DOHH2 (cell line): ENCODE measurements at regions not wholly inside any gene's neighbourhood (a gene's known extent, or its start where the extent isn't known, plus 50 kb on each side); places are given as distances from the start of the nearest gene placed in this dataset.

Experiments
- H3F3A ChIP-seq: fragments of 200-600 bp; sonication (generic), shearing (Covaris generic); 2 replicates; pipeline ENCODE4 v1.6.0; 2016; ENCODE audit warnings: antibody characterized with exemption, mild to moderate bottlenecking; ENCODE audit not compliant: control insufficient read depth, insufficient read depth
- H3K27ac ChIP-seq: fragments of 200-600 bp; sonication (generic); 2 replicates; pipeline ENCODE4 v1.5.1; 2014; ENCODE audit warnings: low read depth, mild to moderate bottlenecking, low read length, moderate library complexity
- H3K27me3 ChIP-seq: fragments of 200-600 bp; sonication (generic); 2 replicates; pipeline ENCODE4 v1.6.1; 2014; ENCODE audit warnings: mild to moderate bottlenecking, low read length, mixed read lengths; ENCODE audit not compliant: control insufficient read depth
- H3K36me3 ChIP-seq: fragments of 200-600 bp; sonication (generic); 2 replicates; pipeline ENCODE4 v1.6.1; 2014; ENCODE audit warnings: mild to moderate bottlenecking, low read length, moderate library complexity, mixed read lengths; ENCODE audit not compliant: control insufficient read depth
- H3K4me1 ChIP-seq: fragments of 200-600 bp; sonication (generic); 2 replicates; pipeline ENCODE4 v1.6.1; 2014; ENCODE audit warnings: mild to moderate bottlenecking, low read length, mixed read lengths; ENCODE audit not compliant: control insufficient read depth
- H3K4me2 ChIP-seq: fragments of 200-600 bp; sonication (generic); 2 replicates; pipeline ENCODE4 v1.6.0; 2014; ENCODE audit warnings: mild to moderate bottlenecking, low read length, moderate library complexity
- H3K4me3 ChIP-seq: fragments of 200-600 bp; sonication (generic); 2 replicates; pipeline ENCODE4 v1.5.1; 2014; ENCODE audit warnings: mild to moderate bottlenecking, low read length, mixed read lengths
- H3K79me2 ChIP-seq: fragments of 200-600 bp; sonication (generic); 2 replicates; pipeline ENCODE4 v1.6.1; 2014; ENCODE audit warnings: mild to moderate bottlenecking, low read length, mixed read lengths; ENCODE audit not compliant: control insufficient read depth
- H3K9me2 ChIP-seq: fragments of 200-600 bp; sonication (generic); replicated peaks from 2 replicates; pipeline ENCODE4 v1.6.1; 2014; ENCODE audit warnings: mild to moderate bottlenecking, low read length, mixed read lengths; ENCODE audit not compliant: control insufficient read depth
- H3K9me3 ChIP-seq: fragments of 200-600 bp; sonication (generic); 2 replicates; pipeline ENCODE4 v1.6.1; 2014; ENCODE audit warnings: antibody characterized with exemption, low read length, mixed read lengths; ENCODE audit not compliant: control insufficient read depth, insufficient read depth
- H4K20me1 ChIP-seq: fragments of 200-600 bp; sonication (generic); 2 replicates; pipeline ENCODE4 v1.6.0; 2014; ENCODE audit warnings: low read depth, mild to moderate bottlenecking, antibody characterized with exemption, low read length, moderate library complexity; ENCODE audit not compliant: control insufficient read depth, insufficient read depth
- EZH2phosphoT487 ChIP-seq: fragments of 200-600 bp; sonication (generic); IDR thresholded peaks from 2 replicates; pipeline ENCODE4 v1.6.1; 2017; ENCODE audit warnings: borderline replicate concordance, mild to moderate bottlenecking, antibody characterized with exemption, low read length, moderate library complexity, mixed read lengths
- TF ChIP-seq, protein P1 (sequence below): fragments of 200-600 bp; sonication (generic); IDR thresholded peaks from one replicate; pipeline ENCODE4 v1.5.1; 2014; ENCODE audit warnings: antibody characterized with exemption, mild to moderate bottlenecking, low read depth, low read length; ENCODE audit not compliant: poor library complexity, severe bottlenecking

DNA sequence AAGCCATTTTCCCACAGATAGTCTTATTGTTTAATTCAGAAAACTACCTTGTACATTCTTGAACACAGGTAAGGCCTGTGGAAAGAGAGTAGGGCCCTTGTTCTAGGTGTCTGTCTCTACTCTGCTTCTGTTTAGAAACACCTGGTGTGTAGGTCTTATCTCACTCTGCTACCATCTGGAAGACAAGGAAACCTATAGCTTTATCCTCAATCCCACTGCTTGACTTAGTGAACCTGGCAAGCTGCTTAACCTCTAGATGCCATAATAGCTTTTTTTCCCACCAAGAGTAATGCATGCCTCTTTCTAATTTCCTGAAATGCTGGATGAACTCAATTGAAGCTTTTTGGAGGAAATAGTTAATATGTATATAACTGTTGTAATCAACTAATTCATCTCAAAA is 82.6 kb upstream of the RAP2B start:
- H3K9me2 ChIP-seq: no peaks in the 10 kb centered on the region
- H3K27ac ChIP-seq: no peak overlapping the region
- no peak overlapping the region for H3K4me3 ChIP-seq
- no peaks in the 10 kb centered on the region for H3K9me3 ChIP-seq
- H3K4me2 ChIP-seq: no peak overlapping the region
- no peaks in the 10 kb centered on the region for H3K36me3 ChIP-seq
- no peaks in the 10 kb centered on the region for H3K79me2 ChIP-seq
- H4K20me1 ChIP-seq: no peaks in the 10 kb centered on the region
- peaks cover 3% of the 10 kb centered on the region for H3K27me3 ChIP-seq
- TF ChIP-seq, protein P1, sequence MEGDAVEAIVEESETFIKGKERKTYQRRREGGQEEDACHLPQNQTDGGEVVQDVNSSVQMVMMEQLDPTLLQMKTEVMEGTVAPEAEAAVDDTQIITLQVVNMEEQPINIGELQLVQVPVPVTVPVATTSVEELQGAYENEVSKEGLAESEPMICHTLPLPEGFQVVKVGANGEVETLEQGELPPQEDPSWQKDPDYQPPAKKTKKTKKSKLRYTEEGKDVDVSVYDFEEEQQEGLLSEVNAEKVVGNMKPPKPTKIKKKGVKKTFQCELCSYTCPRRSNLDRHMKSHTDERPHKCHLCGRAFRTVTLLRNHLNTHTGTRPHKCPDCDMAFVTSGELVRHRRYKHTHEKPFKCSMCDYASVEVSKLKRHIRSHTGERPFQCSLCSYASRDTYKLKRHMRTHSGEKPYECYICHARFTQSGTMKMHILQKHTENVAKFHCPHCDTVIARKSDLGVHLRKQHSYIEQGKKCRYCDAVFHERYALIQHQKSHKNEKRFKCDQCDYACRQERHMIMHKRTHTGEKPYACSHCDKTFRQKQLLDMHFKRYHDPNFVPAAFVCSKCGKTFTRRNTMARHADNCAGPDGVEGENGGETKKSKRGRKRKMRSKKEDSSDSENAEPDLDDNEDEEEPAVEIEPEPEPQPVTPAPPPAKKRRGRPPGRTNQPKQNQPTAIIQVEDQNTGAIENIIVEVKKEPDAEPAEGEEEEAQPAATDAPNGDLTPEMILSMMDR: no peak
- TF ChIP-seq EZH2phosphoT487: no peak
- H3K4me1 ChIP-seq: no peaks in the 10 kb centered on the region
- no peaks in the 10 kb centered on the region for H3F3A ChIP-seq

DNA sequence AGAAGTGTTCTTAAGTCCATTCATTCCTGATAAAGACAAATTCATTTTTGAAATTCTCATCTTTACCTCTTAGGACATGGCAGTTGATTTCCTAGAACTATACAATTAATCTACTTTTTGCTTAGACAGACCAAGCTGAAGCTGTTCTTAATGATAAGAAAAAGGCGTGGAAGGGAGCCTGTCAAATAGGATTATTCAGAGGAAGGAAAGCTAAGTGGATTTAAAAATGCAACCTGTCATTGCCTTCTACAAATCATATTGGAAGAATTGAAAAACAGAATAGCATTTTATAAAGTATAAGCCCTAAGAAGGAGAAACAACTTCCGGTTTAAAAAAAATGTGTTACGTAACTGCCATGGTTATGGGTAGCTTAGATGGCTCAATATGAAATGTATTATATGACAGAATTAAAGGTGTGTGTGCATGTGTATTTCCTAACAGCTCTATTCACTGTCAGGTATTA is 81.2 kb upstream of the RAP2B start:
- Histone ChIP-seq H3K4me3 (no peak overlapping the region), H3K4me1 (no peaks in the 10 kb centered on the region), H3K79me2 (no peaks in the 10 kb centered on the region), H3K9me2 (no peaks in the 10 kb centered on the region), H3K36me3 (no peaks in the 10 kb centered on the region), H3F3A (no peaks in the 10 kb centered on the region), H3K9me3 (no peaks in the 10 kb centered on the region), H3K27me3 (peaks cover 3% of the 10 kb centered on the region), H3K27ac (no peak overlapping the region), H4K20me1 (no peaks in the 10 kb centered on the region), H3K4me2 (no peak overlapping the region)
- TF ChIP-seq, protein P1: no peak
- TF ChIP-seq EZH2phosphoT487: no peak

DNA sequence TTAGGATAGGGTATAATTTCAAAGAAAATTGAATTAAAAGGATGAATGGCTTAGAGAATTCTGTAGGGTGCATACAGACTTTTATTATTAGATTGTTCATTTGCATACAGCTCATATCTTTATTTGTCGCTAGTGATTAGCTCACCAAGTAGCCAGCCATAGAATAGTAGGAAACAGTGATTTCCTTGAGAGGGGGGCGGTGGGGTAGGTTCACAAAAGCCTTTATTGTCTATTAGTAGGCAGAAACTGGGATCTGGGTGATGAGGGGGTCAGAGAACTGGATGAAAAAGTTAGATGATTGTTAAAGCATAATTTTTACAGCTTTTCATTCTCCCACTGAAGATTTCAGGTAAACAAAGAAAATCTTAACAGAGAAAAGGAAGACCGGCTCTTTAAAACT is 77.6 kb upstream of the RAP2B start:
- no peaks in the 10 kb centered on the region for H3F3A ChIP-seq
- no peak overlapping the region for H3K4me2 ChIP-seq
- no peaks in the 10 kb centered on the region for H3K36me3 ChIP-seq
- H3K4me3 ChIP-seq: no peak overlapping the region
- no peak overlapping the region for H3K27ac ChIP-seq
- H3K4me1 ChIP-seq: no peaks in the 10 kb centered on the region
- no peaks in the 10 kb centered on the region for H4K20me1 ChIP-seq
- no peaks in the 10 kb centered on the region for H3K79me2 ChIP-seq
- no peaks in the 10 kb centered on the region for H3K9me2 ChIP-seq
- H3K9me3 ChIP-seq: no peaks in the 10 kb centered on the region
- peaks cover 6% of the 10 kb centered on the region for H3K27me3 ChIP-seq
- TF ChIP-seq EZH2phosphoT487: no peak
- TF ChIP-seq, protein P1: no peak
